A673 (cell line): ENCODE measurements at regions not wholly inside any gene's neighbourhood (a gene's known extent, or its start where the extent isn't known, plus 50 kb on each side); places are given as distances from the start of the nearest gene placed in this dataset.

Experiments used
- BruUV-seq: library from RNA; stranded (reverse); fragments of 400-500 nt; replicated peaks from 2 replicates; lab custom pipeline; 2021; lab: Mats Ljungman, UMichigan
- CTCF ChIA-PET: fragments of 300-600 bp; sonication (Branson Sonifier 250); formaldehyde crosslinking; loops from one replicate; lab custom pipeline; 2022; ENCODE audit warnings: antibody characterized with exemption; lab: Charles Lee
- POLR2A ChIA-PET: fragments of 300-600 bp; sonication (Branson Sonifier 250); formaldehyde crosslinking; loops from one replicate; lab custom pipeline; 2022; ENCODE audit warnings: antibody characterized with exemption; ENCODE audit not compliant: low non-redundant PET; lab: Charles Lee
- DNase-seq: peaks from one replicate; pipeline ENCODE4 v3.0.0-alpha.2; 2015; ENCODE audit warnings: low spot score
- H3K27ac ChIP-seq: fragments of 200-600 bp; sonication (generic); 2 replicates; pipeline ENCODE4 v1.5.1; 2016; ENCODE audit warnings: mixed run types, low read depth, mild to moderate bottlenecking, mixed read lengths, antibody characterized with exemption, low read length; ENCODE audit not compliant: poor library complexity, severe bottlenecking
- H3K27me3 ChIP-seq: fragments of 200-600 bp; sonication (generic); replicated peaks from 2 replicates; pipeline ENCODE4 v1.6.1; 2017; ENCODE audit warnings: mixed run types, low read depth, mild to moderate bottlenecking, mixed read lengths, antibody characterized with exemption, low read length; ENCODE audit not compliant: insufficient read depth, poor library complexity
- H3K36me3 ChIP-seq: fragments of 200-600 bp; sonication (generic); 2 replicates; pipeline ENCODE4 v1.6.1; 2016; ENCODE audit warnings: mixed run types, mild to moderate bottlenecking, mixed read lengths, antibody characterized with exemption, low read length; ENCODE audit not compliant: insufficient read depth, poor library complexity, severe bottlenecking
- H3K4me1 ChIP-seq: fragments of 200-600 bp; sonication (generic); 2 replicates; pipeline ENCODE4 v1.6.1; 2017; ENCODE audit warnings: mixed run types, mild to moderate bottlenecking, mixed read lengths, antibody characterized with exemption, low read length; ENCODE audit not compliant: insufficient read depth, poor library complexity, severe bottlenecking
- H3K4me3 ChIP-seq: fragments of 200-600 bp; sonication (generic); 2 replicates; pipeline ENCODE4 v1.5.1; 2016; ENCODE audit warnings: low read depth, mixed run types, mild to moderate bottlenecking, mixed read lengths, low read length; ENCODE audit not compliant: poor library complexity, severe bottlenecking
- H3K9me3 ChIP-seq: fragments of 200-600 bp; sonication (generic); 2 replicates; pipeline ENCODE4 v1.6.1; 2016; ENCODE audit warnings: mixed run types, low read depth, mild to moderate bottlenecking, mixed read lengths, antibody characterized with exemption, low read length; ENCODE audit not compliant: poor library complexity, severe bottlenecking
- CTCF ChIP-seq: fragments of 300-800, 200-600 bp; sonication (generic); conservative IDR thresholded peaks from 2 replicates; pipeline ENCODE4 v1.5.1; 2017; ENCODE audit warnings: low read depth, mild to moderate bottlenecking, antibody characterized with exemption, low read length, moderate library complexity, mixed read lengths
- EZH2 ChIP-seq: fragments of 200-600 bp; sonication (generic); IDR thresholded peaks from 2 replicates; pipeline ENCODE4 v1.6.1; 2017; ENCODE audit warnings: borderline replicate concordance, low read depth, mild to moderate bottlenecking, mixed read lengths, antibody characterized with exemption, low read length; ENCODE audit not compliant: poor library complexity, severe bottlenecking
- intact Hi-C: fragments of 100-400 bp; cut with micrococcal nuclease; formaldehyde crosslinking; loops from one replicate; pipeline ENCODE4 v1.10.0; 2022; ENCODE audit not compliant: unreplicated experiment

GRCh38 chr18:53677480-53677879, 547.0 kb downstream of the MBD2 start:
- BruUV-seq: no TSS peak
- H3K27me3 ChIP-seq: peaks cover 3% of the 10 kb centered on the region
- no peak for DNase-seq
- TF ChIP-seq EZH2 (no peak), CTCF (no peak)
- CTCF ChIA-PET: no interaction called here
- H3K27ac ChIP-seq: no peak overlapping the region
- POLR2A ChIA-PET: no interaction called here
- no peak overlapping the region for H3K4me3 ChIP-seq
- no peaks in the 10 kb centered on the region for H3K4me1 ChIP-seq
- H3K36me3 ChIP-seq: no peaks in the 10 kb centered on the region
- intact Hi-C loops: no loop called here
- H3K9me3 ChIP-seq: no peaks in the 10 kb centered on the region

- intact Hi-C loops: loop anchor here (10.0 kb wide), 1 partner anchor 81 kb away; no protein-coding TSS in a partner anchor
- CTCF ChIA-PET: no interaction called here
- no peak for DNase-seq
- Histone ChIP-seq H3K27me3 (no peaks in the 10 kb centered on the region), H3K9me3 (peaks cover 4% of the 10 kb centered on the region), H3K4me3 (no peak overlapping the region), H3K4me1 (no peaks in the 10 kb centered on the region), H3K36me3 (no peaks in the 10 kb centered on the region), H3K27ac (no peak overlapping the region)
- TF ChIP-seq EZH2: no peak
- no peak for TF ChIP-seq CTCF
- POLR2A ChIA-PET: no interaction called here
- no TSS peak for BruUV-seq
These were observed 558.8 kb downstream of the MBD2 start for GRCh38 chr18:53665701-53666100.

- no peak for TF ChIP-seq CTCF
- no peak for TF ChIP-seq EZH2
- no peaks in the 10 kb centered on the region for H3K4me1 ChIP-seq
- no peaks in the 10 kb centered on the region for H3K27me3 ChIP-seq
- no peak overlapping the region for H3K4me3 ChIP-seq
- H3K27ac ChIP-seq: no peak overlapping the region
- BruUV-seq: no TSS peak
- H3K36me3 ChIP-seq: no peaks in the 10 kb centered on the region
- CTCF ChIA-PET: no interaction called here
- DNase-seq: no peak
- POLR2A ChIA-PET: no interaction called here
- H3K9me3 ChIP-seq: peaks cover 4% of the 10 kb centered on the region
- intact Hi-C loops: loop anchor here (10.0 kb wide), 1 partner anchor 80 kb away; no protein-coding TSS in a partner anchor
These were observed 559.9 kb downstream of the MBD2 start for GRCh38 chr18:53664575-53664974.
